ENCODE measurements at regions not wholly inside any gene's neighbourhood (a gene's known extent, or its start where the extent isn't known, plus 50 kb on each side); places are given as distances from the start of the nearest gene placed in this dataset.

DNA sequence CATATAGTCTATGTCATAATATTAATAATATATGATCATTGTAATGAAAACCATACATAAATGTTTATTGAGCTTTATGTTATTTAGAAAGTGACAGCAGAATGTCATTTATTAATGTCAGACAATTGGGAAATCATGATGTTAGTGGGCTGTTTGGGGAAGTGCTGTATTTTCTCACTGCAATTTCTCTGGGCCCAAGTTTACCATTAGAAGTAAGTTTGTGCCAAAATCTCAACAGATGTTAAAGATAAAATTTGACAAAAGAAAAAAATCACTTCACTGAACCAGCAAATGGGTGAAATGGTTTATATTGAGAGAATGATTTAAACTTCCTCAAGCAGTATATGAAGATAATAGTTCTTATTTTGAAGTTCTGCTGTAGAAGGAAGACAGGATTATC lies 433.2 kb upstream of the SMARCA2 start:
- no peak for DNase-seq (ENCODE audit: extremely low read depth in 1 of 11, low read depth in 9 of 11, low spot score in 4 of 11)

GRCh38 chr9:1591310-1591709 lies 423.8 kb upstream of the SMARCA2 start:
- no peak for DNase-seq (ENCODE audit: extremely low read depth in 1 of 11, low read depth in 9 of 11, low spot score in 4 of 11)

- no peak for DNase-seq (ENCODE audit: extremely low read depth in 1 of 11, low read depth in 9 of 11, low spot score in 4 of 11)
Measured at GRCh38 chr9:1598270-1598669, 416.9 kb upstream of the SMARCA2 start.

GRCh38 chr9:1599961-1600360 lies 415.2 kb upstream of the SMARCA2 start:
- DNase-seq (ENCODE audit: extremely low read depth in 1 of 11, low read depth in 9 of 11, low spot score in 4 of 11): no peak

- DNase-seq (ENCODE audit: extremely low read depth in 1 of 11, low read depth in 9 of 11, low spot score in 4 of 11): peak in 4 of 11 donors; percentile 4 to 35 (median 11)
Measured at GRCh38 chr9:1604942-1605560, 410.1 kb upstream of the SMARCA2 start.

- DNase-seq (ENCODE audit: extremely low read depth in 1 of 11, low read depth in 9 of 11, low spot score in 4 of 11): peak in 4 of 11 donors; percentile 4 to 17 (median 8)
Measured at GRCh38 chr9:1606253-1606652, 408.9 kb upstream of the SMARCA2 start.

DNA sequence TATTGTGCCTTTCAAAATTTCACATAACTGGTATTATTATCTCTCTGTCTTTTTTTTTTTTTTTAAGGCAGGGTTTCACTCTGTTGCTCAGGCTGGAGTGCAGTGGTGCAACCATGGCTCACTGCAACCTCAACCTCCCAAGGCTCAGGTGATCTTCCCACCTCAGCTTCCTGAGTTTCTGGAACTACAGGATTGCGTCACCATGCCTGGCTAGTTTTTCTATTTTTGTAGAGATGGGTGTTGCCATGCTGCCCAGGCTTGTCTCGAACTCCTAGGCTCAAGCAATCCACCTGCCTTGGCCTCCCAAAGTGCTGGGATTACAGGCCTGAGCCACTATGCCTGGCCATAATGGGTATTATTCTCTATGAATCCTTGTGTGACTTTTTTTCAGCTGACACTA lies 402.3 kb upstream of the SMARCA2 start:
- DNase-seq (ENCODE audit: extremely low read depth in 1 of 11, low read depth in 9 of 11, low spot score in 4 of 11): no peak

DNA sequence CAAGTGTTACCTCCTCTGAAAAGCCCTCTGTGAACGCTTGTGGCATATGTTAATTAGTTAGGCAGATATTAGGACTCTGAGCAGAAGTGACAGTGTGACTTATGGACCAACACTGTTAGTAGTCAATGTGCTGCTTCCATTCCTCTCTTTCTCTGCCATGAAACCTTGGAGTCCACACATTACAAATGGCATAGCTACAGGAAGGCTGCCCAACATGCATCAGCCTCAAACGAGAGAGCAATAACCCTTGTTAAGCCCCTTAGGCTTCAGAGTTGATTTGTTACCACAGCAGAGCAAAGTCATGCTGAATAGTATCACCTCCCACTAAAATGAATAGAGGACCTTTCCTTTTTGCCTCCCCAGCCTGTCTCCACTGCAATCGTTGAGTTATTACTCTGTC lies 397.7 kb upstream of the SMARCA2 start:
- no peak for DNase-seq (ENCODE audit: extremely low read depth in 1 of 11, low read depth in 9 of 11, low spot score in 4 of 11)

DNA sequence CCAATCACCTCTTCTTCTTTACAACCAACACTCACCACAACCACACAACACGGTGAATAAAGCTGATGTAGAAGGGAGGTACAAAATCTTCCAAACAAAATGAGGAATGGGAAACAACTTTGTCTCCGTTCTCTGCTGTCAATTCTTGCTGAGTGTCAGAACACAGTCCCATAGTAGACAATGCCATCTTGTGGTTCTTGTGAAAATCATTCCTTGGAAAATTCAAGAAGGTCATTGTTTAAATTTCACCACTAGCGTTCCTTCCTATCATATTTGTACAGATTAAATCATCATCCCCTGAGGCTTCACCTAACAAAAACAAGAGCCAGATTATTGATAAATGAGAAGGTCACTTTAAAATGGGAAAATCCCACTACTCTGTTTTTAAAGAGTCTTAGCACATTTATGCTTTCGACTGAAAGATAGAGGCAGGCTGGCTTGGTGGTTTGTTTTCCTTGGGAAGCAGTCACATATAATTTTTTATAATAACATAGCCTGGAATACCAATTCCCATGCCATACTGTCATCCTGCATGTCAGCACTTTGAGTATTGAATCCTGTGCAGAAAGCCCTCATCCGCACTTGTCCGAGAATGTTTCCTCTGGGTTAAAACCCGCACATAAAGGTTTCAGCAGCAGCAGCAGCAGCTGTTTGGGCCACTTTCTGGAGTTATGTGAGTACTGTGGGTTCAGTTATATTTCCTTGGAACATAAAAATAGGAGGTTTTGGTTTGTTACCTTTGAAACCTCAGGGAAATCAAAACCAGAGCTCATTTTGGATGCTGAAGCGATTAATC lies 395.0 kb upstream of the SMARCA2 start:
- DNase-seq (ENCODE audit: extremely low read depth in 1 of 11, low read depth in 9 of 11, low spot score in 4 of 11): peak in 6 of 11 donors; percentile 2 to 22 (median 8)

GRCh38 chr9:1637401-1637800 lies 377.7 kb upstream of the SMARCA2 start:
- DNase-seq (ENCODE audit: extremely low read depth in 1 of 11, low read depth in 9 of 11, low spot score in 4 of 11): no peak

- DNase-seq (ENCODE audit: extremely low read depth in 1 of 11, low read depth in 9 of 11, low spot score in 4 of 11): no peak
Measured at GRCh38 chr9:1639166-1639565, 376.0 kb upstream of the SMARCA2 start.

GRCh38 chr9:1647776-1648175 lies 367.4 kb upstream of the SMARCA2 start:
- DNase-seq (ENCODE audit: extremely low read depth in 1 of 11, low read depth in 9 of 11, low spot score in 4 of 11): no peak

DNA sequence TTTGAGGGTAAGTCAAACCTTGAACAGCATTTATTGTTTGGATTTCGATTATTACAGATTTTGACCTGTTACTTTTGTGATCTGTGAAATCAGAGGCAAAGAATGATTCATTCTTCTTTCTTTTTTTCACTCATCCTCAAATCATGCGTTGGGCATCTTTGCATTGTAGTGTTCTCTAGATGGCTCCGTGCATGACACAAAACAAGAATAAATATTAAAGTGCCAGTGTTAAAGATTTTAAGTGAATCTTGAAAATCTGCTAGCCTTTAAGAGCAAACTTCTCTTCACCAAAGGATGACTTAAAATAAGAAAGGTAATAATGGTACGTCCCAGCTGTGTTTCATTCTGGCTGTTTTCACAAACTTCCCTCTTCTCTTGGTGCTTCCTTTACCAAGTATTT lies 361.9 kb upstream of the SMARCA2 start:
- no peak for DNase-seq (ENCODE audit: extremely low read depth in 1 of 11, low read depth in 9 of 11, low spot score in 4 of 11)

- DNase-seq (ENCODE audit: extremely low read depth in 1 of 11, low read depth in 9 of 11, low spot score in 4 of 11): no peak
Measured at GRCh38 chr9:1658661-1659362, 356.3 kb upstream of the SMARCA2 start.

DNA sequence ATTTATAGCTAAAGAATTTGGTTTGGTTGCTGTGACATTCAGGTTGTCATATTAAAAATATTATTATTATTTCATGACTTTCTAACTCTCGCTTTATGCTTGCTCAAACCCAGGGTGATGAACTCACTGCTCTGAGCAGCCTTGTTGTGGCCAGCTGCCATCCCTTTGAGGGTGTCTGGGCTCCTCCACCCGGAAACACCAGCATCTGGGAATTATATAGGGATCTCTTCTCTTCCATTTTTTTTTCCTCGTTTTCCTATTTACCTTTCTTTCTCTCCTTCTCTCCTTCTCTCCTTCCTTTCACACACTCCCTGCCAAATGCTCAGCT lies 355.8 kb upstream of the SMARCA2 start:
- no peak for DNase-seq (ENCODE audit: extremely low read depth in 1 of 11, low read depth in 9 of 11, low spot score in 4 of 11)

DNA sequence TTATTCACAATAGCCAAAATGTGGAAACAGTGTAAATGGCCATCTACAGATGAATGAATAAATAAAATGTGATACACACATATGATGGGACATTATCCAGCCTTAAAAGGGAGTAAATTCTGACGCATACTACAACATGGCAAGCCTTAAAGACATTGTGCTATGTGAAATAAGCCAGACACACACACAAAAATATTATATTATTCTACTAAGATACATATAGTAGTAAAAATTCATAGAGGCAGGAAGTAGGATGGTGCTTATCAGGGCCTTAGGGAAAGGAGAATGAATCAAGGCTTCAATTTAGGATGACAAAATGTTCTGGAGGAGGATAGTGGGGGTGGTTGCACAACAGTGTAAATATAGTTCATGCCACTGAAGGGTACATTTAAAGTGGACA lies 346.7 kb upstream of the SMARCA2 start:
- DNase-seq (ENCODE audit: extremely low read depth in 1 of 11, low read depth in 9 of 11, low spot score in 4 of 11): no peak

GRCh38 chr9:1673300-1673699 lies 341.8 kb upstream of the SMARCA2 start:
- no peak for DNase-seq (ENCODE audit: extremely low read depth in 1 of 11, low read depth in 9 of 11, low spot score in 4 of 11)

DNA sequence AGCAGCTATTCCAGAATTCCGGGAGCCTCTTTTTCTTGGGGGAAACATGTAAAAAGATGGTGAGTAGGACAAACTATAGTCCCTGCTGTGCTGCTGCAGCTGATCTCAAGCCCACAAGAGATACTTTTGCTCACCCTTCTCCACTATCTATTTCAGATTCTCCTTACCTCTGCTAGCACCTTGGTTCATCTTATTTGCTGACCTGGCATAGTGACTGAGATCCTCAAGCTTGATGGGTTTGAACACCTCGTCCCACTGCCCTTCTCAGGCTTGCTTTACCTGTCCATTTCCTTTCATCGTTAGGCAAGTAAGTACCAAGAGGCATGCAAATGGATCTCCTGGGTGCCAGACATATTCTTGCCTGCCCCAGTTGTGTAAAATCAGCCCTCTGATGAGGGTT lies 338.4 kb upstream of the SMARCA2 start:
- DNase-seq (ENCODE audit: extremely low read depth in 1 of 11, low read depth in 9 of 11, low spot score in 4 of 11): no peak

- DNase-seq (ENCODE audit: extremely low read depth in 1 of 11, low read depth in 9 of 11, low spot score in 4 of 11): no peak
Measured at GRCh38 chr9:1683951-1684350, 331.2 kb upstream of the SMARCA2 start.

- DNase-seq (ENCODE audit: extremely low read depth in 1 of 11, low read depth in 9 of 11, low spot score in 4 of 11): no peak
Measured at GRCh38 chr9:1698991-1699390, 316.2 kb upstream of the SMARCA2 start.

Measured in renal cortex interstitium (tissue), 11 donors.